GM19395 (cell line): ENCODE measurements at regions not wholly inside any gene's neighbourhood (a gene's known extent, or its start where the extent isn't known, plus 50 kb on each side); places are given as distances from the start of the nearest gene placed in this dataset.

Source experiments
- ATAC-seq: cut with Tn5 transposase; IDR thresholded peaks from one replicate; pipeline ENCODE4 v1.9.1; 2021; ENCODE audit warnings: mild to moderate bottlenecking, moderate library complexity; ENCODE audit not compliant: unreplicated experiment

DNA sequence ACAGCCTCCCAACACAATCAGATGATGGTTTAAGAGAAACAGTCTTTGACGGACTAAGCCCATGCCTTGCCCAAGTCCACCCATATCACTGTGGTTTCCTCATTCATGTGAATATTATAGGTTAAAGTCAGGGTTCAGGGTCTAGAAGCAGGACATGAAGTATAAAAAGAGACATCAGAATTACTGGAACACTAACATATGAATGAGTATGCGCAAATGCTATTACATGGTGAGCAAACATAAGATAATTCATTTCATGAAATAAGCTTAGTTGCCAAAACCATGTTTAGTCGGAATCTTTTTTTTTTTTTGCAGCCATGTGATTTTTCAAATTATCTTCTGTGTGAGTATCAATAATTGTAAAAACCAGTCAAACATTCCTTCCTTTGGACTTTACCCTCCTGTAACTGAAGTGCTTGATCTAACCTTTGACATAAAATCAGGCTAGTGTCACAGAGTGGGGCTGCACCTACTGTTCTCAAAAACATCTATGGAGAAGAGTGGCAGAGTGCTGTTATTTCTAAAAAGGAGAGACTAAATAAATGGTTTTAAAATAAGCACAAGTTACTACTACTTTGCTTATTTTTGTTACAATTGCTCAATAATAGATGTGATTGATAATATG, 84.9 kb upstream of the NRIP1 start:
- no peak for ATAC-seq

DNA sequence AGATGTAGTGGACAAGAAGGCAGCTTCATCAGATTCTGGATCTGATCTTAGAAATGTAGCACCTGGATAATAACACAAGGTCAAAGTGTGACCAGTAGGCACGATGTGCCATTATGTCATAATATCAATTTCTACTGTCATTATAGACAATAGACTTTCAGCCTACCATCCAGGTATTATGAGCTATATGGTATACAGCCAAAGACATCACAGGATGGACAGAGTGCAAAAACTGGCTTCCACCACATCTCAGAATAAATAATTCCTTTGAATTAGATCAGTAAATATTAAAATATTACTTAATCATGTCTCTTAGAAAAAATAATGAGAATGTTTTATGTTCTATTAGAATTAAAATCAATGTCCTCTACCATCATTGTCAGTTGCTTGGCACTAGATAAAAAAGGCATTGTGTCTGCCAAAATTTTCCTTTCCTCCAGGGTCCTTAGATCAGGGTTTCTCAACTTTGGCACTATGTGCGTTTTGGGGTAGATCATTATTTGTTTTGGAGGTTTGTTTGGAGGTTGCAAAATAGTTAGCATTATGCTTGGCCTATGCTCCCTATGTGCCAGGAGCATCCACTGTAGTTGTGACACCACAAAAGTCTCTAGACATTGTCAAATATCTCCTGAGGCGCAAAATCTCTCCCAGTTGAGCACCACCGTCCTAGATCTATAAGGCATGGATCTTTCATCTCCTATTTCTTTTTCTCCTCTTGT, 86.7 kb upstream of the NRIP1 start:
- no peak for ATAC-seq

DNA sequence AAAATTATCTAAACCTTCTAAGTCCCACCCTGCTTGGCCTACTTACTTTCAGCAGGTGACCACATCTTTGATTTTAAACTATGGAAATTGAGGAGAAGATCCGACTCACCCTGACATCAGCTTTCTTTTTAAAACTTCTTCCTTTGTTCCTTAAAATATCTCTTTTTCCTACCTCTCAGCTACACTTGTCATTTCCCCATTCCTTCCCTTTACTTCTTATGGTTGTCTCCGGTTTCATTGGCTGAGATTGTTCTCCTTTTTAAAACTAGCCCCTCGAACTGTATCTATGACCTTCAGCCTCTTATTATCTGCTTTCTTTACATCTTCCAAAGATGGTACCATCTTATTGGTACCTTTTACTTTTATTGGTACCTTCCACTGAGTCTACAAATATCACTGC, 87.8 kb upstream of the NRIP1 start:
- no peak for ATAC-seq

DNA sequence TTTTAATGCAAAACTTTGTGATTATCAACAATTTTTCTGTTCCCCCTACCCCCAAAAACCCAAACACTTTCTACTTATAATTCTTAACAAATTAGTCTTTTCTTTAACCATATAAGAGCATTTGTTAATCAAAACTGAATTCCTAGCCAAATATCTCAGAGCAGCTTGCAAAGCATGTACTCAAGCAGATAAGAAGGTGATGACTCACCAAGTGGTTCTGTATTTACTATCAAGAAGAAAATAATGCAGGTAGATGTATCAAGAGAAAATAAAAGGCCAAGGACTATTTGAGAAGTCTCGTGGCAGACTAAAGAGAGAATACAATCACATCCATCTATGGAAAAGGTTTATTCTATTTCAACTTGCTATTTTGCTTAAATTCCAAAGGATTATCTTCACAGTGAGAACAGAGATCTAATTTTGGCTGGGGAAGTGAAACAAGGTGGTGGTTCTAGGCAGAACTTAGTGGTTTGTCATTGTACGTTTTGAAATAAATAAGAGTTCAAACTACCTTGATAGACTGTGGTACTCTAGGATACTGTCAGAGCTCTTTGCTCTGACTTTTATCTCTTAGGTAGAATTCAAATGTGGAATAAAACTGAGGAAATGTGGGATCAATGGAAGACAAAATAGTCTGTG, 94.7 kb upstream of the NRIP1 start:
- ATAC-seq: peak; percentile 91

DNA sequence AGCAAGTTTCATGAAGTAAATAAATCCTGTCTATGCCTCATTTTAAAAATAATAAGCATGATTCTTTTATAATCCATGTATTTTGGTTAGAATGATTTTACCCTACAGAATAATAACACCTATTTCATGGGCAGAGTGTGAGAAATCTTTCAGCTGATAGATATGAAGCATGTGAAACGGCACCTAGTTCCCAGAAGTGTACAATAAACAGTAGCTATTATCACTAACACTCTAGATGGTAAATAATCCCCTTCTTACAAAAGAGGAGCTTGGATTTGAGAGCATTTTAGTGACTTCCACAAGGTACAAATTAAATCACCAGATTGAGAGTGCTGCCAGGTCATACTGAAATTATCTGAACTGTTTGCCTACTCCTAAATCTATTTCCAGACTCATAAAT, 95.3 kb upstream of the NRIP1 start:
- ATAC-seq: no peak

DNA sequence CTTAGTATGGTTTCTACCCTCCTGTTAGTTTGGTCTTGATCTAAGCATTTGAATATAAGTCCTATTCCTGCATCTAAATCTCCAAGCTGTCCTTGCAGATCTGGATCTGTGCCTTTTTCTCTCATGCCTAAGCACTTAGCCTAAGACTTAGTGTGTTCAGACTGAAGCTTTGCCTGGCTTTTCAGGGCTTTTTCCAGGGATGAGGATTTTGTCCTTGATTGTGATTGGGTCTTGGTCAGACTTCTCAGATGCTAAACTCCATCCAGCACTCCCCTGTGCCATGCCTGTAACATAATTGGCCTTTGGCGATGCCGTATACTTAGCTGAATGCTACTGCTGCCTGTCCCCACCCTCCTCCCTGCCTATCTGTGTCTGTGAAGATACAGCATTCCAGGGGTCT, 98.1 kb upstream of the NRIP1 start:
- no peak for ATAC-seq

DNA sequence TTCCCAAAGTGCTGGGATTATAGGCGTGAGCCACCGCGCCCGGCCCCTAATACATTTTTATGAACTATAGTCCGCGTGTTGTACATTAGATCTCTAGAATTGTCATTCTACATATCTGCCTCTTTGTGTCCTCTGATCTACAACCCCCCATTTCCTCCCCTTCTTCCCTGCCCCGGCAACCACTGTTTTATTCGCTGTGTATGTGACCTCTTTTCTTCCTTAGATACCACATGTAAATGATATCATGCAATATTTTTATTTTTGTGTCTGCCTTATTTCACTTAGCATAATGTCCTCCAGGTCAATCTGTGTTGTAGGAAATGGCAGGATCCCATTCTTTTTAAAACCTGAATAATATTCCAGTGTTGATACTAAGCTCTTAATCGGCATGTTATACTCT, 99.5 kb upstream of the NRIP1 start:
- ATAC-seq: no peak

DNA sequence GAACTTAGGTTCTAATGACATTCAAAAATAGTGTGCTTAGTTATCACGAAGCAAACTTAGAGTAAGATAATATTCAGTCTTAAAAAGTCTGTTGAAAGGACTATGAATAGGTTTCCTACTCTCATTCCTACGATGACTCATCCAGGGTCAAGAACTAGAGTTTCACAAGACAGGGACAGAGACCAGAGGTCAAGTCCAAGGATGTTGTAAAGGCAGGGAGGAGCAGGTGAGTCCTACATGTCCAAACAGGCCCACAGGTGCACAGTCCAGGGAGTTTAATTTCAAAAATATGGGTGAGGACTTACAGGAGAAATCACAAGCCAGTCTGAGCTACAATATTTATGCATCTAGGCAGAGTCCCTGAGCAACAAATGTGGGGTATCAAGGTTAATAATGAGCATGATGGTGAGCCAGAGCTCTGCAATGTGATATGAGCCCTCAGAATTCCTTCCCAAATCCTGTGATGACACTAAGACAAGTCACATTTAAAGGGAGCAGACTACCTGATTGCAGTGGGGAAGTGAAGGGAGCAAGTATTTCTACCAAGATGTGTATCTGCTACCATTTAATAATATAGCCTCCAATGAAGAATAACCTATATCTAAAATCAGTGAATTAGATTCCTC, 100.0 kb upstream of the NRIP1 start:
- no peak for ATAC-seq

DNA sequence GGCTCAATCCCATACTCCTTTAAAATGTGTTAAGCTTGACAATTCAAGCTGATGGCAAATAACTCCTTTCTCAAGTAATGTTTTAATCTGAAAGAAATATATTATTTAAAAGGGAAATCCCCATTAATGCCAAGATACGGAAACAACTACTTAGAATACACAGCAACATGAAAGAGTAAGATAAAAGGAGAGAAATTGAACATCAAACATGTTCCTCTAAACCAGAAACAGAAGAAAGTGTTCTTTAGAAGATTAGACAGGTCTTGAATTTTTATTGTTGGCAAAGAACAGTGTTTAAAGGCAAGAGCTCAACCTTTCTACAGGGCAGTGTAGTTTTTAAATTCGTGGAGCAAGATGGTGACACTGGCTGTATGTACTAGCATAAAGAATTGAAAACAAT, 105.8 kb upstream of the NRIP1 start:
- ATAC-seq: no peak

DNA sequence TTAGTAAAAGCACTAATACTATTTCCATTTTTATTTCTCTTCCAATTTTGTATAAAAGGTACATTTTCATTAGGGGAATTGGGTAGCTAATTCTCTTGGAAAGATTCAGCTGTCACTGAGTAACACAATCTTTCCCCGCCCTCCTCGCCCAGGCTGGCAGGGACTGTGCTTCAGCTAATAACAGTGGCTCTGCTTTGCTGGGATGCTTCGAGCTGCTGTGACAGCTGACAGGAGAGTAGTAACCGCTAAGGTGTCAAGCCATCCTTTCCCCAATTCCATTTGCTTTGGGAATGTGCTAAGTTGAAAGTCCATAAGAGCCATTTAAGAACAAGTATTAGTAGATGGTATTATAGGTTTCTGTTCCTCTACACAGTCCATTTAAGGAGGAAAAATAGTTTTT, 106.7 kb upstream of the NRIP1 start:
- ATAC-seq: no peak

DNA sequence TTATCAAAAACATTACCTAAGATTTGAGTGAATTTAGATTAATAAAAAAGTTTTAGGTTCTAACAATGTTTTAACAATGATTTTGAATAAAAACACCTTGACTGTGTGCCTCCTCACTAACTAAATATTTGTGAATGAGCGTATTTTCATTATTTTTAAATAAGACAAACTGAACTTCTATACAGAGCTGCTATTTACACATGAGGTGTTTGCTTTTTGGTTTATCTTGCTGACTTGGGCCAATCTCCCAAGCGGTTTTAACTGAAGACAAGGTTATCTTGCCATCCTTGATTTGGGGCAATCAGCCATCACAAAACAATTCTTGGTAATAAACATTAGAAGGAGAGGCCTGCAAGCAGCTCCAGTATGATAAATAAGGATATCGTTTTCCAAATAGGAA, 108.2 kb upstream of the NRIP1 start:
- ATAC-seq: no peak

DNA sequence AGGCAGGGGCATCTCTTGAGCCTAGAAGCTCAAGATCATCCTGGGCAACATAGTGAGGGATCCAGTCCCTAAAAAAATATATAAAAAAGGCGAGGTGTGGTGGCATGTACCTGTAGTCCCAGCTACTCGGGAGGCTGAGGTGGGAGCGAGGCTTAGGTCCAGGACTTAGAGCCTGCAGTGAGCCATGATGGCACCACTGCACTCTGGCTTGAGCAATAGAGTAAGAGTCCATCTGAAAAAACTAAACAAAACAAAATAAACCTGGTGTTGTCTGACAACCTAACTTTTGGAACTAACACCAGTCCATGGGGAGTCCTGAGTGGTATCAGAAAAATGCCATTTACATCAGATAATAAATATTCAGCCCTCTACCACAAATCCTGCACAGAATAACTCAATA, 110.1 kb upstream of the NRIP1 start:
- no peak for ATAC-seq

DNA sequence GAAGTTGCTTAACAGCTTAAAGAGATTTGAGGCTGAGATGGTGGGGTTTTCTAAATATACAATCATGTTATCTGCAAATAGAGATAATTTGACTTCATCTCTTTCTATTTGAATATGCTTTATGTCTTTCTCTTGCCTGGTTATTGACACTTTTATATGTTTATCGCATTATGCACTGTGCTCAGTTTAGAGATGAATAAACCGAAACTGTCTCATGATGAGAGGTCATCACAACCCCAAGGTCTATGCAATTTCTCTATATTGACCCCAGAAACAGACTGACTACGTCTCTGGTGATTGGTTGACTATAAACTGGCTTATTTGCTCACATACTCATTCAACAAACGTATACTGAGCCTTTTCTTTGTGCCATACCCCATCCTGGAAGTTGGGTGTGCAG, 117.9 kb upstream of the NRIP1 start:
- ATAC-seq: no peak

DNA sequence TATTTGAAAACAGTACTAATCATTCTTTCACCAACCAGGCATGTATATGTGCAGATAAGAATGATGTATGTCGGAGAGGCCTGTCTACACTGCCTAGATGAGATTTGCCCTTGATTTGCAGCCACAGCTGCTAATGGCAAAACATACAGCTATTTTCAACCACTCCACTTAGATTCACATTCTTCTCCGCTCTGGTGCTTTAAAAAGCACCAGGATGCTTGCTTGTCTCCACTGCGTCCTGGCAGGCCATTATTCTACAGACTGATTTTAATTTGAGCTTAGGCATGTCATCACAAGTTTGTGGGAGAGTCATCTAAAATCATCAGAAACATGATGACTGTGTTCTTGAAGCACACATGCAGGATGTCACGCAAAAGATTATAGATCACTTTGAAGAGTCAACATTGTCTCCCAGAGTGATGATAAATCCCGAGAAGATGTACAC, 119.0 kb upstream of the NRIP1 start:
- ATAC-seq: no peak

DNA sequence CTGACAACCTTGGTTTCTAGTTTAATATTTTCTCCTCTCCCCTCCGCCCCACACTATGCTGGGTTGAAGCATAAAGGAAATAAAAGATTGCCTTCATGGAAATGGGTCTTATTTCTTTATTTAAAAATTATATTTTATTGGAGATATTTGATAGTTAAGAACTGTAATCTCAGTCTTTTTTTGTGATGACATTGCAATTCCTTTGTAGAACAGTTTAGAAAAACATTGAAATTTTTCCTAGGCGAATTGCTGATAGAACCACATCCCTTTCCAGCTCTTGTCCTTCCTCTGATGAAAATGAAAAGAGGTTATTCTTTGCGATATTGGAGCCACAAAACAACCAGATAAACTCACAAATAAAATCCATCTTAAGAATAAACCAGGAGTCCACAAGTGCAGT, 125.6 kb upstream of the NRIP1 start:
- ATAC-seq: no peak

DNA sequence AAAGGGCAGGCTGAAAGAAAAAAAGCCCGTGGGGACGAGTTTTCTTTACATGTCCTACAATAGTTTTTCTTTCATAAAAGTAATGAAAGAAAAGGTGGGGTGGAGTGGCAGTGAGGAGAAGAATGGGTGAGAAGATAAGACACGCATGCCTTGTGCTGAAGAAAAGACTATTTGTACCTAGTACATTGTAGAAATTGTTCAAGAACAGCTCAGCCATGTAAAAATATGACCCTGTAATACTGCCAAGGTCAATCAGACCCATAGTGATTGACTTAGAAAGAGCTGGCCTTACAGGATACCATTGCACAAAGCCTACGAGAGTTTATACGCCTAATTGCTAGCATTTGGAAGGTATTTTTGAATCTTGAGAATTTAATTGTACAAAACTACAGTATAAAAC, 126.0 kb upstream of the NRIP1 start:
- ATAC-seq: no peak

DNA sequence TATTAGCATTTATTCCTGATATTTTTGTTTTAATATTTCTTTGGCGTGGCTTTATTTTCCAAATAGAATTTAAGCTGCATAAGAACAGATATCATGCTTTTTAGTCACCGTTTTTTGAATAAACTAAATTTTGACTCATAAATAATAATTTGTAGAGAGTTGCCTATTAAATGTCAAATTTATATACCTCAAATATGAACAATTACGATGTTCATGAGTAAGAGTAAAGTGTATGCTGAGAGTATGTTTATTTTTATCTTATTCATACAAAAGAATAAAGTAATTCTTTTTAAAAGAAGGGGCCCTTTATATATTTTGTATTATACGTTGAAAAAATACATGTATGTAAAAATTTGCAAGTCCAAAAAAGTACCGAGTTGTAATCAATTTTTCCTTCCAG, 126.5 kb upstream of the NRIP1 start:
- no peak for ATAC-seq

DNA sequence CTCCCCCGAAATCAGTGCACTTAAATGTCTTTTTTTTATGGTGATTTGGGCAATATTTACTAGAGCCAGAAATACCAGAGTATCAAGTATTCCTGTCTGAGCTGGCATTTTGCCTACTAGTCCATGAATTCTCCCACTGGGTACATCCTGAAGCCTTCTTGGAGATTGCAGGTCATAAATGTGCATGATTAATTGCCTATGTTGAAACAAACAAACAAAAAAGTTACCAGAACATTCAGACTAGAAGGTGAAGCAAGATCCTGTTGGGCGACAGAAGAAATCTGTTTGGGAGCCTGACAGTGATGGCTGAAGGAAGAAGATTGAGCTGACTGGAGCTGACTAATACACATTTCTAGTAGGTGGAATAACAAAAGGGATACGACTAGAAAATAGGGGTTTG, 127.4 kb upstream of the NRIP1 start:
- ATAC-seq: no peak

DNA sequence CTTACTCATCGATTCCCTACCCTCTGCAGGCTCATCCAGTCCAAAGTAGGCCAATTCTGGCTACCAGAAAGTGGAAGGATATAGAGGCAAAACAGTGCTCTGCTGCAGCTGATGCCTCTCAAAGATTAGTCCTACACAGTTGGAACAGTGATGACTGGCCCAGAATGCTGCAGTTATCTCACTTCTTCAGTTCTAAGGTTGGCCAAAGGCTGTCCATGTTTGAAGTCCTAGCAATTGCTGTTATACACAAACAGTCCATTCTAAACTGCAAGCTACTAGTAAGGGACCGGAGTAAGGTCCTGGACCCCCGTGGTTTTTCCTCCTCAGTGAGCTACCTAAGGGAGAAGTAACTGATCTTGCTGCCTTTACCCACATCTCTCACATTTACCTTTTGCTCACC, 129.1 kb upstream of the NRIP1 start:
- no peak for ATAC-seq

DNA sequence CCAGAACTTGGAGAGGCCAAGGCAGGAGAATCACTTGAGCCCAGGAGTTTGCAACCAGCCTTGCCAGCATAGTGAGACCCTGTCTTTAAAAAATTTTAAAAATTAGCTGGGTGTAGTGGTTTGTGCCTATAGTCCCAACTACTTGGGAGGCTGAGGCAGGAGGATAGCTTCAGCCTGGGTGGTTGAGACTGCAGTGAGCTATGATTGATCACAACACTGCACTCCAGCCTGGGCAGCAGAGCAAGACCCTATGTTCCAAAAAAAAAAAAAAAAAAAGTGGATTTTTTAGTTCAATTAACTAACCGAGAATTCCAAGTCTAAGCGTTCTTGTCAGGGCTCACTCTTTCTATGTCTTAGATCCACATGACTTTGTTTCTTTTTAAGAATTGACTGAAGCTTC, 130.3 kb upstream of the NRIP1 start:
- no peak for ATAC-seq

DNA sequence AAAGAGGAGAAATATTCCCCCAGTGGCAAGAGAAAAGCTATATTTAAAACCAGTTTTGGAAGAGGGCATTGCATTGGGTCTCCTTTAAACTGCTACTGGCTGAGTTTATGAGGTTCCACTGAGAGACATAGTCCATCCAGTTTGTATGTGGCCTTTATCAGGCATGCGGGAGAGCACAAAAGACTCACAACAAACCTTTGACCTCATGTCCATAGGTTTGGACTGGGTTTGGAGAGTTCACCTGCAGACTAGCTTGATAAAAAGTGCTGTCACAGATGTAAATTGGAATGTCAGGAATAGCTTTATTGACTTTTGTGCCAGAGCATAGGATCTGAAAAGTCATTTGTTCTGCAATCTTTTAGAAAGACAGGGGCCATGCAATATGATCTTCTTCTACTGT, 131.0 kb upstream of the NRIP1 start:
- ATAC-seq: no peak

DNA sequence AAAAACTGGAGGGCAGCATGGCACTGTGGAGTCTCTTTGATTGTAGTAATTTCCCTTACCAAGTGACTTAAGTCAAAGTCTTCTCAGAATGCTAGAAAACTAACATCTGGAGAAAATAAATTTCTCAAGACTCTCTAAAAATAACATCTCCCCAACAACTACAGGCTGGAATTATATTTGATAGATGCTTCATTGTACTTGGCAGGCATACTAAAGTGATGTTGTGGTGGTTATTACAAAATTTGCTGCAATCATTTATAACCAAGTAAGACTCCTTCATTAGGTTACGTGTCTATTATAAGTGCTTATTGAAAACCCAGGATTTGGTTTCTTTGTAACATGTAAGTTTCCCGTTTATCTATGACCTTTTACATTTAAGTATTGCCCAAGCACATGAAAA, 132.9 kb upstream of the NRIP1 start:
- ATAC-seq: no peak
